ENCODE measurements at regions not wholly inside any gene's neighbourhood (a gene's known extent, or its start where the extent isn't known, plus 50 kb on each side); places are given as distances from the start of the nearest gene placed in this dataset.

GRCh38 chr5:135235551-135236227, 163.3 kb downstream of the MACROH2A1 start:
- no peak for DNase-seq

- DNase-seq = no peak
These were observed 164.2 kb downstream of the MACROH2A1 start for GRCh38 chr5:135234666-135235401.

GRCh38 chr5:135234242-135234641, 164.8 kb downstream of the MACROH2A1 start:
- DNase-seq = no peak

GRCh38 chr5:135233477-135233876, 165.6 kb downstream of the MACROH2A1 start:
- DNase-seq = no peak

- no peak for DNase-seq
These were observed 166.1 kb downstream of the MACROH2A1 start for GRCh38 chr5:135232958-135233357.

GRCh38 chr5:135231289-135231688, 167.7 kb downstream of the MACROH2A1 start:
- DNase-seq = no peak

- DNase-seq = no peak
These were observed 168.6 kb downstream of the MACROH2A1 start for GRCh38 chr5:135230251-135230925.

- no peak for DNase-seq
These were observed 169.3 kb downstream of the MACROH2A1 start for GRCh38 chr5:135229679-135230132.

GRCh38 chr5:135229122-135229521, 169.9 kb downstream of the MACROH2A1 start:
- DNase-seq = no peak

- no peak for DNase-seq
These were observed 170.8 kb downstream of the MACROH2A1 start for GRCh38 chr5:135228222-135228621.

- DNase-seq = no peak
These were observed 171.7 kb downstream of the MACROH2A1 start for GRCh38 chr5:135227064-135228022.

GRCh38 chr5:135225856-135226560, 173.0 kb downstream of the MACROH2A1 start:
- DNase-seq = no peak

GRCh38 chr5:135223891-135224625, 175.0 kb downstream of the MACROH2A1 start:
- no peak for DNase-seq

- no peak for DNase-seq
These were observed 175.6 kb downstream of the MACROH2A1 start for GRCh38 chr5:135223404-135223803.

- no peak for DNase-seq
These were observed 176.3 kb downstream of the MACROH2A1 start for GRCh38 chr5:135222771-135223170.

GRCh38 chr5:135222171-135222681, 176.8 kb downstream of the MACROH2A1 start:
- DNase-seq = no peak

- DNase-seq = no peak
These were observed 177.3 kb downstream of the MACROH2A1 start for GRCh38 chr5:135221696-135222095.

- DNase-seq = no peak
These were observed 177.9 kb downstream of the MACROH2A1 start for GRCh38 chr5:135221187-135221473.

GRCh38 chr5:135220394-135221186, 178.4 kb downstream of the MACROH2A1 start:
- no peak for DNase-seq

Measured in right lung (tissue), 2 donors.